Skin epidermis (tissue), 12 donors: ENCODE measurements at regions not wholly inside any gene's neighbourhood (a gene's known extent, or its start where the extent isn't known, plus 50 kb on each side); places are given as distances from the start of the nearest gene placed in this dataset.

ENCODE experiments used
- H3K27ac ChIP-seq, 21 experiments: fragments of 200-600 bp; sonication (generic) in 11 of 21; one replicate each; pipeline ENCODE4 v1.5.0; 2020; ENCODE audit warnings: mild to moderate bottlenecking in 3 of 21, inconsistent platforms in 2 of 21, moderate library complexity in 2 of 21
- H3K4me3 ChIP-seq, 7 experiments: fragments of 200-600 bp; sonication (generic) in 2 of 7; one replicate each; pipeline ENCODE4 v1.5.0; 2020; ENCODE audit warnings: inconsistent platforms in 2 of 7, mild to moderate bottlenecking in 2 of 7, moderate library complexity in 1 of 7

GRCh38 chr6:156021746-156022396 is 566.2 kb upstream of the NOX3 start:
- Histone ChIP-seq H3K4me3 (no peak overlapping the region), H3K27ac (peak overlapping the region in 10 of 21 experiments; percentile 0 to 69 (median 50))

GRCh38 chr6:156017838-156018237 is 562.2 kb upstream of the NOX3 start:
- H3K27ac ChIP-seq: no peak overlapping the region
- H3K4me3 ChIP-seq: no peak overlapping the region

- H3K4me3 ChIP-seq: no peak overlapping the region
- H3K27ac ChIP-seq: no peak overlapping the region
These were observed 560.7 kb upstream of the NOX3 start for GRCh38 chr6:156016186-156016976.

- H3K27ac ChIP-seq: no peak overlapping the region
- no peak overlapping the region for H3K4me3 ChIP-seq
These were observed 557.5 kb upstream of the NOX3 start for GRCh38 chr6:156013155-156013554.

GRCh38 chr6:156009656-156010055 is 554.0 kb upstream of the NOX3 start:
- H3K4me3 ChIP-seq: no peak overlapping the region
- no peak overlapping the region for H3K27ac ChIP-seq

- no peak overlapping the region for H3K27ac ChIP-seq
These were observed 549.2 kb upstream of the NOX3 start for GRCh38 chr6:156004796-156005195.

GRCh38 chr6:155996151-155996550 is 540.5 kb upstream of the NOX3 start:
- no peak overlapping the region for H3K27ac ChIP-seq
- H3K4me3 ChIP-seq: no peak overlapping the region

More at GRCh38 chr6:156004796-156005195, 549.2 kb upstream of the NOX3 start:
- no peak overlapping the region for H3K4me3 ChIP-seq

GRCh38 chr6:155995281-155995680 is 539.6 kb upstream of the NOX3 start:
- no peak overlapping the region for H3K27ac ChIP-seq
- no peak overlapping the region for H3K4me3 ChIP-seq

GRCh38 chr6:155994086-155994485 is 538.4 kb upstream of the NOX3 start:
- H3K4me3 ChIP-seq: no peak overlapping the region
- H3K27ac ChIP-seq: no peak overlapping the region

GRCh38 chr6:155993240-155993639 is 537.6 kb upstream of the NOX3 start:
- no peak overlapping the region for H3K27ac ChIP-seq
- no peak overlapping the region for H3K4me3 ChIP-seq

GRCh38 chr6:155985660-155986138 is 530.1 kb upstream of the NOX3 start:
- Histone ChIP-seq H3K4me3 (no peak overlapping the region), H3K27ac (no peak overlapping the region)

GRCh38 chr6:155980768-155981079 is 525.1 kb upstream of the NOX3 start:
- H3K27ac ChIP-seq: no peak overlapping the region
- H3K4me3 ChIP-seq: no peak overlapping the region

GRCh38 chr6:155980014-155980767 is 524.6 kb upstream of the NOX3 start:
- Histone ChIP-seq H3K4me3 (no peak overlapping the region), H3K27ac (no peak overlapping the region)

GRCh38 chr6:155975506-155975905 is 519.9 kb upstream of the NOX3 start:
- no peak overlapping the region for H3K4me3 ChIP-seq
- no peak overlapping the region for H3K27ac ChIP-seq

GRCh38 chr6:155974811-155975323 is 519.2 kb upstream of the NOX3 start:
- H3K4me3 ChIP-seq: no peak overlapping the region
- no peak overlapping the region for H3K27ac ChIP-seq

- Histone ChIP-seq H3K27ac (no peak overlapping the region), H3K4me3 (no peak overlapping the region)
These were observed 518.7 kb upstream of the NOX3 start for GRCh38 chr6:155974359-155974758.

- Histone ChIP-seq H3K27ac (no peak overlapping the region), H3K4me3 (no peak overlapping the region)
These were observed 515.5 kb upstream of the NOX3 start for GRCh38 chr6:155970876-155971708.

GRCh38 chr6:155970472-155970871 is 514.8 kb upstream of the NOX3 start:
- Histone ChIP-seq H3K4me3 (no peak overlapping the region), H3K27ac (no peak overlapping the region)

- H3K27ac ChIP-seq: no peak overlapping the region
- no peak overlapping the region for H3K4me3 ChIP-seq
These were observed 513.3 kb upstream of the NOX3 start for GRCh38 chr6:155968921-155969320.

- Histone ChIP-seq H3K27ac (no peak overlapping the region), H3K4me3 (no peak overlapping the region)
These were observed 511.7 kb upstream of the NOX3 start for GRCh38 chr6:155967322-155967721.
